Breast epithelium (tissue), 3 donors: ENCODE measurements at regions not wholly inside any gene's neighbourhood (a gene's known extent, or its start where the extent isn't known, plus 50 kb on each side); places are given as distances from the start of the nearest gene placed in this dataset.

Experiments
- POLR2AphosphoS5 ChIP-seq, 3 donors: sonication (generic); formaldehyde crosslinking; IDR thresholded peaks; one replicate each; pipeline ENCODE4 v1.6.1; 2017; ENCODE audit warnings: antibody characterized with exemption in 3 of 3
- TF ChIP-seq, protein P1 (sequence below), 3 donors: fragments of 450-650 bp; IDR thresholded peaks; one replicate each; pipeline ENCODE4 v1.5.1; 2016 to 2017; ENCODE audit warnings: antibody characterized with exemption in 3 of 3, mild to moderate bottlenecking in 3 of 3, moderate library complexity in 3 of 3

DNA sequence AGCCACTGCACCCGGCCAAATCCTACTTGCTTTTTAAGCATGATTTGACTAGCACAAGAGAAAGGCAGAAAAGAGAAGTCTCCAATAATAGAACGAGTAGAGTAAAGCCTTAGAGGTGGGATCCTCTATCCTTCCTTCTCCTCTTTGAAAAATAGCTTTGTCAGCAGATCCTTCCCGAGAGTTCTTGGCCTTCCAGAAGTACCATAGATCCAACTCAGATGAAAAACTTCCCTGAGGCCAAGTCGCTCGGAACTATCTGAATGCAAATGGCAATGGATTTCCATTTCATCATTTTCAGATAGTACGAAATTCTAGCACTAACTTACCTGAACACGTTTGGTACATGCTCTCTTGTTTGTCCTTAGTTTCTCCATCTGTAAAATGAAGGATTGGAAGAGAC is 52.0 kb upstream of the SLIT3 start:
- no peak for TF ChIP-seq POLR2AphosphoS5 (IDR thresholded peaks at IDR 0.05)
- TF ChIP-seq, protein P1, sequence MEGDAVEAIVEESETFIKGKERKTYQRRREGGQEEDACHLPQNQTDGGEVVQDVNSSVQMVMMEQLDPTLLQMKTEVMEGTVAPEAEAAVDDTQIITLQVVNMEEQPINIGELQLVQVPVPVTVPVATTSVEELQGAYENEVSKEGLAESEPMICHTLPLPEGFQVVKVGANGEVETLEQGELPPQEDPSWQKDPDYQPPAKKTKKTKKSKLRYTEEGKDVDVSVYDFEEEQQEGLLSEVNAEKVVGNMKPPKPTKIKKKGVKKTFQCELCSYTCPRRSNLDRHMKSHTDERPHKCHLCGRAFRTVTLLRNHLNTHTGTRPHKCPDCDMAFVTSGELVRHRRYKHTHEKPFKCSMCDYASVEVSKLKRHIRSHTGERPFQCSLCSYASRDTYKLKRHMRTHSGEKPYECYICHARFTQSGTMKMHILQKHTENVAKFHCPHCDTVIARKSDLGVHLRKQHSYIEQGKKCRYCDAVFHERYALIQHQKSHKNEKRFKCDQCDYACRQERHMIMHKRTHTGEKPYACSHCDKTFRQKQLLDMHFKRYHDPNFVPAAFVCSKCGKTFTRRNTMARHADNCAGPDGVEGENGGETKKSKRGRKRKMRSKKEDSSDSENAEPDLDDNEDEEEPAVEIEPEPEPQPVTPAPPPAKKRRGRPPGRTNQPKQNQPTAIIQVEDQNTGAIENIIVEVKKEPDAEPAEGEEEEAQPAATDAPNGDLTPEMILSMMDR (IDR thresholded peaks at IDR 0.05) = no peak
